ENCODE measurements at regions not wholly inside any gene's neighbourhood (a gene's known extent, or its start where the extent isn't known, plus 50 kb on each side); places are given as distances from the start of the nearest gene placed in this dataset.

DNA sequence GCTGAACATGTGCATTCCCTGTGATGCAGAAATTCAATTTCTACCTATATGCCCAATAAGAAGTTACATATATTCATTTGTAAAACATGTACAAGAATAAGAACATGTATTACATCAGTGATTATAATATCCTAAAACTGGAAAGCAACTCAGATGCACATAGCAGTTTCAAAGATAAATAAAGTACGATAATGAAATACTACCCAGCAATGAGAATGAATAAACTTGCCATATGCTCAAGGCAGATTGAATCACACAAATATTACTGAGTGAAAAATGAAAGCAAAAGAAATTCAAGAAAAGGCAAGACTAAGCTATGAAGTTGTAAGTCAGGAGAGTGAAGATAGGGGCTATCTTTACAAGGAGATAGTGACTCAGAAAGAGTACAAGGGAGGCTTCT, 345.3 kb upstream of the OR4E1 start:
- no peak overlapping the region for H3K4me3 ChIP-seq (replicated peaks in 1 of 3; ENCODE audit: insufficient read depth in 1 of 3, low read depth in 2 of 3, low read length in 3 of 3)
- no peaks in the 10 kb centered on the region for H3K9me3 ChIP-seq (ENCODE audit: low read length)
- H3K4me2 ChIP-seq (ENCODE audit: low read depth, low read length), result no peak overlapping the region
- H2AFZ ChIP-seq (ENCODE audit: low read length), result no peak overlapping the region
- in situ Hi-C loops (cut with HindIII; ENCODE audit: extremely low pct_ligation_motif_present, low pct_unique_long_range_greater_than_20kb) (no loop called here), intact Hi-C loops (cut with micrococcal nuclease; ENCODE audit: unreplicated experiment) (no loop called here)
- FAIRE-seq (no peak), DNase-seq (ENCODE audit: low spot score) (no peak), ATAC-seq (no peak)
- H3K27ac ChIP-seq (ENCODE audit: extremely low read length, insufficient read depth, low read length), result no peak overlapping the region
- ChIA-PET POLR2A (no interaction called here), CTCF (ENCODE audit: low intra/inter-chr PET ratio, low total read pairs) (no interaction called here)
- no TSS peak for BruUV-seq (replicated peaks)
- no peak overlapping the region for H3K9ac ChIP-seq (ENCODE audit: insufficient read depth, low read depth, low read length)
- TF ChIP-seq ZNF510 (CRISPR knock-in tag; IDR thresholded peaks at IDR 0.05; ENCODE audit: low read depth) (no peak), ISL2 (CRISPR knock-in tag; IDR thresholded peaks at IDR 0.05) (no peak), ZNF337 (CRISPR knock-in tag; IDR thresholded peaks at IDR 0.05; ENCODE audit: borderline replicate concordance, low read depth) (no peak), ZNF121 (CRISPR knock-in tag; IDR thresholded peaks at IDR 0.05) (no peak), NFIB (CRISPR knock-in tag; IDR thresholded peaks at IDR 0.05; ENCODE audit: borderline replicate concordance) (no peak), RBAK (CRISPR knock-in tag; IDR thresholded peaks at IDR 0.05) (no peak), FIP1L1 (IDR thresholded peaks at IDR 0.05; ENCODE audit: borderline replicate concordance, insufficient read depth, low read depth, low read length) (no peak)
- WGBS (ENCODE audit: low lambda C conversion rate), result 0% methylated on average over 1 of the region's 1 CpG
- H3K79me2 ChIP-seq (ENCODE audit: insufficient read depth, low read length), result no peaks in the 10 kb centered on the region
- no peaks in the 10 kb centered on the region for H3K27me3 ChIP-seq (ENCODE audit: control insufficient read depth in 1 of 2, insufficient read depth in 2 of 2, low read length in 2 of 2)
- no peaks in the 10 kb centered on the region for H4K20me1 ChIP-seq (ENCODE audit: insufficient read depth, low read length)
- H3K4me1 ChIP-seq (ENCODE audit: insufficient read depth, low read length), result no peaks in the 10 kb centered on the region
- no peaks in the 10 kb centered on the region for H3K36me3 ChIP-seq (replicated peaks in 1 of 2; ENCODE audit: control insufficient read depth in 1 of 2, insufficient read depth in 2 of 2, low read length in 2 of 2)

DNA sequence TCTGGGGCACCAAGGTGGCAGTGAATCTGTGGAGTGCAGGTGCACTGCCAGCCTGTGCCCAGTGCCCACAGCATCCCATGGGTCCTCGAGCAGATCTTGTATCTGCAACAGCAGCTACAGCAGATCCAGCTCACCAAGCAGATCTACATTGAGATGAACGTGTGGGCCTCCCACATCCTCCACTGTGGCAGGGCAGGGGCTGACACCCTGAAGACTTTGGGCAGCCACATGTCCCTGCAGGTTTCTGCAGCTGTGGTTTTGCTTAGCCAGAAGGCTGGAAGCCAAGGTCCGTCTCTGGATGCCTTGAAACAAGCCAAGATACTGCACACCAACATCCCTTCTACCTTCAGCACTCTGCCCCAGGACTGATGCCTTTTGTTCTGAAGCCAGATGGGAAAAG, 338.8 kb upstream of the OR4E1 start:
- no peaks in the 10 kb centered on the region for H3K27me3 ChIP-seq (ENCODE audit: control insufficient read depth in 1 of 2, insufficient read depth in 2 of 2, low read length in 2 of 2)
- in situ Hi-C loops (cut with HindIII; ENCODE audit: extremely low pct_ligation_motif_present, low pct_unique_long_range_greater_than_20kb), result no loop called here
- DNase-seq (ENCODE audit: low spot score), result no peak
- H3K4me1 ChIP-seq (ENCODE audit: insufficient read depth, low read length), result no peaks in the 10 kb centered on the region
- WGBS (ENCODE audit: low lambda C conversion rate), result 0% methylated on average over 3 of the region's 3 CpGs
- no peak overlapping the region for H2AFZ ChIP-seq (ENCODE audit: low read length)
- H3K36me3 ChIP-seq (replicated peaks in 1 of 2; ENCODE audit: control insufficient read depth in 1 of 2, insufficient read depth in 2 of 2, low read length in 2 of 2), result no peaks in the 10 kb centered on the region
- ChIA-PET POLR2A (no interaction called here), CTCF (ENCODE audit: low intra/inter-chr PET ratio, low total read pairs) (no interaction called here)
- BruUV-seq (replicated peaks), result no TSS peak
- H4K20me1 ChIP-seq (ENCODE audit: insufficient read depth, low read length), result no peaks in the 10 kb centered on the region
- no peak for FAIRE-seq
- H3K4me3 ChIP-seq (replicated peaks in 1 of 3; ENCODE audit: insufficient read depth in 1 of 3, low read depth in 2 of 3, low read length in 3 of 3), result no peak overlapping the region
- no peaks in the 10 kb centered on the region for H3K79me2 ChIP-seq (ENCODE audit: insufficient read depth, low read length)
- H3K27ac ChIP-seq (ENCODE audit: extremely low read length, insufficient read depth, low read length), result no peak overlapping the region
- intact Hi-C loops (cut with micrococcal nuclease; ENCODE audit: unreplicated experiment), result no loop called here
- TF ChIP-seq, protein P1, sequence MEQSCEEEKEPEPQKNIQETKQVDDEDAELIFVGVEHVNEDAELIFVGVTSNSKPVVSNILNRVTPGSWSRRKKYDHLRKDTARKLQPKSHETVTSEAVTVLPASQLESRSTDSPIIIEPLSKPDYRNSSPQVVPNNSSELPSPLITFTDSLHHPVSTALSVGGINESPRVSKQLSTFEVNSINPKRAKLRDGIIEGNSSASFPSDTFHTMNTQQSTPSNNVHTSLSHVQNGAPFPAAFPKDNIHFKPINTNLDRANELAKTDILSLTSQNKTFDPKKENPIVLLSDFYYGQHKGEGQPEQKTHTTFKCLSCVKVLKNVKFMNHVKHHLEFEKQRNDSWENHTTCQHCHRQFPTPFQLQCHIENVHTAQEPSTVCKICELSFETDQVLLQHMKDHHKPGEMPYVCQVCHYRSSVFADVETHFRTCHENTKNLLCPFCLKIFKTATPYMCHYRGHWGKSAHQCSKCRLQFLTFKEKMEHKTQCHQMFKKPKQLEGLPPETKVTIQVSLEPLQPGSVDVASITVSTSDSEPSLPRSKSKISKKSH (CRISPR knock-in tag; IDR thresholded peaks at IDR 0.05; ENCODE audit: borderline replicate concordance), result 0 out of 2 replicates have a peak, but pooled peaks have one; percentile 42
- TF ChIP-seq NCOA2 (CRISPR knock-in tag; IDR thresholded peaks at IDR 0.05) (no peak), ZBTB20 (CRISPR knock-in tag; IDR thresholded peaks at IDR 0.05; ENCODE audit: borderline replicate concordance, low read depth) (no peak), ATF1 (CRISPR knock-in tag; IDR thresholded peaks at IDR 0.05) (no peak)
- no peak overlapping the region for H3K9ac ChIP-seq (ENCODE audit: insufficient read depth, low read depth, low read length)
- no peak overlapping the region for H3K4me2 ChIP-seq (ENCODE audit: low read depth, low read length)
- ATAC-seq, result no peak; the same call in 2 of the 3 replicates
- H3K9me3 ChIP-seq (ENCODE audit: low read length), result peaks cover 8% of the 10 kb centered on the region; the same call in 1 of the 2 replicates

Data from HepG2 (cell line).